Adrenal gland (tissue), 5 donors: ENCODE measurements at regions not wholly inside any gene's neighbourhood (a gene's known extent, or its start where the extent isn't known, plus 50 kb on each side); places are given as distances from the start of the nearest gene placed in this dataset.

ENCODE experiments used
- CTCF ChIP-seq, 6 experiments: fragments of 450-650 bp in 4 of 6; fragments of 200-600 bp in 2 of 6; sonication (generic) in 1 of 6; IDR thresholded peaks; 1 replicate in 5 of 6; 2 replicates in 1 of 6; pipeline versions ENCODE4 v1.5.1 to v1.8.0; 2016 to 2021; ENCODE audit warnings: antibody characterized with exemption in 6 of 6, mild to moderate bottlenecking in 2 of 6, moderate library complexity in 1 of 6
- POLR2A ChIP-seq, 2 donors: fragments of 450-650 bp; IDR thresholded peaks; one replicate each; pipeline ENCODE4 v1.6.1; 2017; ENCODE audit warnings: antibody characterized with exemption in 2 of 2, mild to moderate bottlenecking in 2 of 2, moderate library complexity in 1 of 2
- donor health status: DM: no; HTN: no; CAD: no.

GRCh38 chr2:236887953-236888793 lies 197.5 kb upstream of the COPS8 start:
- no peak for TF ChIP-seq POLR2A (IDR thresholded peaks at IDR 0.05)
- no peak for TF ChIP-seq CTCF (IDR thresholded peaks at IDR 0.05)
